ENCODE measurements at regions not wholly inside any gene's neighbourhood (a gene's known extent, or its start where the extent isn't known, plus 50 kb on each side); places are given as distances from the start of the nearest gene placed in this dataset.

- 0 out of 2 replicates have a peak, but pooled peaks have one; percentile 15 for TF ChIP-seq ZNF592 (IDR thresholded peaks at IDR 0.05)
- no peak for TF ChIP-seq EP300 (IDR thresholded peaks at IDR 0.05; ENCODE audit: borderline replicate concordance in 1 of 2, control insufficient read depth in 1 of 2, low read depth in 2 of 2, low read length in 2 of 2)
- TF ChIP-seq SMAD5 (IDR thresholded peaks at IDR 0.05; ENCODE audit: low read depth): no peak
Measured at GRCh38 chr15:31255176-31255510, 71.5 kb upstream of the KLF13 start (continued).

- BruUV-seq (replicated peaks): TSS peak; percentile 89
- ChIA-PET CTCF (interaction anchor here (0.8 to 3.1 kb wide), 8 partner anchors 9 to 233 kb away, joined by 3 to 22 read pairs (median 9); no protein-coding TSS in a partner anchor), SMC1A (ENCODE audit: uncharacterized antibody, unreplicated experiment) (interaction anchor here (1.0 to 6.7 kb wide), 8 partner anchors 9 to 179 kb away, joined by 3 to 134 read pairs (median 12); no protein-coding TSS in a partner anchor), POLR2A (interaction anchor here (0.9 to 6.9 kb wide), 14 partner anchors 8 to 182 kb away, joined by 3 to 58 read pairs (median 5); partner anchors contain the start of gene KLF13), RAD21 (ENCODE audit: unreplicated experiment) (interaction anchor here (0.8 to 6.5 kb wide), 21 partner anchors 8 to 233 kb away, joined by 3 to 75 read pairs (median 4); partner anchors contain the start of gene KLF13)
- H3K36me3 ChIP-seq (ENCODE audit: control insufficient read depth in 2 of 2, insufficient read depth in 2 of 2, low read length in 1 of 2): no peaks in the 10 kb centered on the region
- H3K9me3 ChIP-seq (replicated peaks; ENCODE audit: control insufficient read depth, insufficient read depth, low read length): no peaks in the 10 kb centered on the region
- peaks cover 38% of the 10 kb centered on the region for H3K4me1 ChIP-seq (ENCODE audit: control insufficient read depth, insufficient read depth, low read length)
- H2AFZ ChIP-seq (ENCODE audit: control insufficient read depth, low read depth, low read length): peak overlapping the region; percentile 28
- peak overlapping the region; percentile 30 for H3K4me2 ChIP-seq (ENCODE audit: control insufficient read depth, insufficient read depth)
- 27% methylated on average over 9 of the region's 9 CpGs for WGBS (ENCODE audit: insufficient coverage, insufficient replicate concordance, low lambda C conversion rate, missing lambda C conversion rate)
- H4K20me1 ChIP-seq (ENCODE audit: control insufficient read depth, insufficient read depth): no peaks in the 10 kb centered on the region
- H3K27ac ChIP-seq (ENCODE audit: control insufficient read depth, insufficient read depth): peak overlapping the region; percentile 76
- peak overlapping the region; percentile 33; the same call in 1 of the 2 replicates for H3K9ac ChIP-seq (ENCODE audit: control insufficient read depth, insufficient read depth, low read length)
- FAIRE-seq (no peak), ATAC-seq (peak; percentile 86), DNase-seq (ENCODE audit: low read depth, low spot score) (no peak)
- no peaks in the 10 kb centered on the region for H3K27me3 ChIP-seq (replicated peaks in 1 of 2; ENCODE audit: control insufficient read depth in 2 of 2, insufficient read depth in 2 of 2, low read length in 1 of 2)
- in situ Hi-C loops (cut with MboI) (no loop called here), intact Hi-C loops (cut with micrococcal nuclease; ENCODE audit: unreplicated experiment) (loop anchor here (2.0 kb wide), 3 partner anchors 19 to 71 kb away; partner anchors contain the start of gene KLF13)
- no peak overlapping the region for H3K4me3 ChIP-seq
- no peaks in the 10 kb centered on the region for H3K79me2 ChIP-seq (ENCODE audit: control insufficient read depth, insufficient read depth, low read length)
- no peak for TF ChIP-seq FOXK2 (IDR thresholded peaks at IDR 0.05)
- 0 out of 2 replicates have a peak, but pooled peaks have one; percentile 43 for TF ChIP-seq GATAD2B (conservative IDR thresholded peaks at IDR 0.05; ENCODE audit: low read depth)
- TF ChIP-seq POLR2A (IDR thresholded peaks at IDR 0.05; ENCODE audit: low read depth, low read length): no peak
- no peak for TF ChIP-seq SUPT20H (IDR thresholded peaks at IDR 0.05; ENCODE audit: borderline replicate concordance, control insufficient read depth, low read depth, low read length)
- TF ChIP-seq FOXM1 (IDR thresholded peaks at IDR 0.05; ENCODE audit: low read depth, low read length): peak; percentile 69
- TF ChIP-seq SMARCA5 (IDR thresholded peaks at IDR 0.05): peak; percentile 95
- TF ChIP-seq RELA (IDR thresholded peaks at IDR 0.05; ENCODE audit: borderline replicate concordance, partially characterized antibody): peak; percentile 93
- TF ChIP-seq JUNB (IDR thresholded peaks at IDR 0.05): peak; percentile 6; the same call in 1 of the 2 replicates
- TF ChIP-seq KLF5 (IDR thresholded peaks at IDR 0.05; ENCODE audit: partially characterized antibody): no peak
- TF ChIP-seq ZNF622 (IDR thresholded peaks at IDR 0.05): no peak
- no peak for TF ChIP-seq MYC (IDR thresholded peaks at IDR 0.05; ENCODE audit: insufficient read depth, insufficient read length, insufficient replicate concordance, low read length, severe bottlenecking)
- TF ChIP-seq MTA2 (IDR thresholded peaks at IDR 0.05; ENCODE audit: low read depth): peak; percentile 49
- TF ChIP-seq EGR1 (IDR thresholded peaks at IDR 0.05; ENCODE audit: borderline replicate concordance in 1 of 2, low read depth in 2 of 2, low read length in 2 of 2): no peak
- peak; percentile 87; the same call in 1 of the 2 replicates for TF ChIP-seq EED (IDR thresholded peaks at IDR 0.05; ENCODE audit: low read depth)
- no peak for TF ChIP-seq HSF1 (IDR thresholded peaks at IDR 0.05; ENCODE audit: low read depth, low read length)
Measured at GRCh38 chr15:31255732-31256377, 70.8 kb upstream of the KLF13 start.
